ENCODE measurements at regions not wholly inside any gene's neighbourhood (a gene's known extent, or its start where the extent isn't known, plus 50 kb on each side); places are given as distances from the start of the nearest gene placed in this dataset.

DNA sequence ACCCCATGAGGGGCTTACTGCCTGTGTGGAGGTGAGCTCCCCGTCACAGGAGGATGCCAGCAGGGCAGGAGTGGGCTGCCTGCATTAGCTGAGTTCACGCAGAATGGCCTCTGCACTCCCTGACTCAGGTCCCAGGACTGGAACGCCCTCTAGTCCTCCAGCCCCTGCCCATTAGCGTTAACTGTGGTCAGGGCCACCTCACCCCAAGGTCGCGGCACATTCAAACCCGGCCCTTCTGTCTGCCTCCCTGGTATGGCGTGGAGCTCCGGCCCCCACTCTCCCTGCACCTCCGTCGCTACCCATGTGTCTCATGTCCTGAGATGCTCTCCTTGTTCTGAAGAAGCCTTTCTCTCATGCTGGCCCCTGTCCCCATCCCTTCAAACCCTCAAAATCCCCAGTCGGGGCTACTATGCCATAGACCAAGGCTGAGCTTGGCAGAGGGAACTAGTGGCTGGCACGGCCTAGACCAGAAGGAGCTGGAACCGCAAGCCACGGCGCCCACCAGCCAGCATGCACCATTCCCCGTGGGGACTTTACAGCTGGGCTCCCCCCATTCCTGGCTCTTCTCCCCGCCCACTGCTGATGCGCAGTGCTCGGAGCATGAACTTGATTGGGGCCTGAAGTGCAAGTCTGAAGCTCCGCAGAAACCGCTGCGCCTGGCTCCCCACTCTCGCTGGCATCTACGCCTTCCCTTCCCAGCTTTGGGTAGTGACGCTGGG lies 79.5 kb upstream of the RTL6 start:
- Histone ChIP-seq H3K4me1 (ENCODE audit: control insufficient read depth, insufficient read depth, low read length) (no peaks in the 10 kb centered on the region), H3K27ac (ENCODE audit: control insufficient read depth, insufficient read depth) (no peak overlapping the region), H3K9me3 (replicated peaks; ENCODE audit: control insufficient read depth, insufficient read depth, low read length) (no peaks in the 10 kb centered on the region), H2AFZ (ENCODE audit: control insufficient read depth, low read depth, low read length) (no peak overlapping the region), H3K4me2 (ENCODE audit: control insufficient read depth, insufficient read depth) (no peak overlapping the region), H4K20me1 (ENCODE audit: control insufficient read depth, insufficient read depth) (no peaks in the 10 kb centered on the region; the same call in 1 of the 2 replicates), H3K9ac (ENCODE audit: control insufficient read depth, insufficient read depth, low read length) (no peak overlapping the region), H3K27me3 (replicated peaks in 1 of 2; ENCODE audit: control insufficient read depth in 2 of 2, insufficient read depth in 2 of 2, low read length in 1 of 2) (no peaks in the 10 kb centered on the region; a peak in 3 of 4 replicates), H3K79me2 (ENCODE audit: control insufficient read depth, insufficient read depth, low read length) (no peaks in the 10 kb centered on the region), H3K36me3 (ENCODE audit: control insufficient read depth in 2 of 2, insufficient read depth in 2 of 2, low read length in 1 of 2) (no peaks in the 10 kb centered on the region), H3K4me3 (no peak overlapping the region)
- 39% methylated on average over 26 of the region's 26 CpGs for WGBS (ENCODE audit: insufficient coverage, insufficient replicate concordance, low lambda C conversion rate, missing lambda C conversion rate)
- DNase-seq (ENCODE audit: low read depth, low spot score) (no peak), FAIRE-seq (no peak), ATAC-seq (no peak)
- ChIA-PET CTCF (interaction anchor here (1.2 kb wide), 1 partner anchor 9 kb away, joined by 3 read pairs; no protein-coding TSS in a partner anchor), SMC1A (ENCODE audit: uncharacterized antibody, unreplicated experiment) (interaction anchor here (1.6 kb wide), 1 partner anchor 10 kb away, joined by 3 read pairs; no protein-coding TSS in a partner anchor), RAD21 (ENCODE audit: unreplicated experiment) (no interaction called here), POLR2A (no interaction called here)
- no TSS peak for BruUV-seq (replicated peaks)
- intact Hi-C loops (cut with micrococcal nuclease; ENCODE audit: unreplicated experiment): no loop called here
- in situ Hi-C loops (cut with MboI): no loop called here
- TF ChIP-seq, protein P1, sequence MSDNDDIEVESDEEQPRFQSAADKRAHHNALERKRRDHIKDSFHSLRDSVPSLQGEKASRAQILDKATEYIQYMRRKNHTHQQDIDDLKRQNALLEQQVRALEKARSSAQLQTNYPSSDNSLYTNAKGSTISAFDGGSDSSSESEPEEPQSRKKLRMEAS (IDR thresholded peaks at IDR 0.05; ENCODE audit: low read depth, low read length): no peak
- TF ChIP-seq, protein P2, sequence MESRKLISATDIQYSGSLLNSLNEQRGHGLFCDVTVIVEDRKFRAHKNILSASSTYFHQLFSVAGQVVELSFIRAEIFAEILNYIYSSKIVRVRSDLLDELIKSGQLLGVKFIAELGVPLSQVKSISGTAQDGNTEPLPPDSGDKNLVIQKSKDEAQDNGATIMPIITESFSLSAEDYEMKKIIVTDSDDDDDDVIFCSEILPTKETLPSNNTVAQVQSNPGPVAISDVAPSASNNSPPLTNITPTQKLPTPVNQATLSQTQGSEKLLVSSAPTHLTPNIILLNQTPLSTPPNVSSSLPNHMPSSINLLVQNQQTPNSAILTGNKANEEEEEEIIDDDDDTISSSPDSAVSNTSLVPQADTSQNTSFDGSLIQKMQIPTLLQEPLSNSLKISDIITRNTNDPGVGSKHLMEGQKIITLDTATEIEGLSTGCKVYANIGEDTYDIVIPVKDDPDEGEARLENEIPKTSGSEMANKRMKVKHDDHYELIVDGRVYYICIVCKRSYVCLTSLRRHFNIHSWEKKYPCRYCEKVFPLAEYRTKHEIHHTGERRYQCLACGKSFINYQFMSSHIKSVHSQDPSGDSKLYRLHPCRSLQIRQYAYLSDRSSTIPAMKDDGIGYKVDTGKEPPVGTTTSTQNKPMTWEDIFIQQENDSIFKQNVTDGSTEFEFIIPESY (IDR thresholded peaks at IDR 0.05): no peak
- TF ChIP-seq SIX5 (IDR thresholded peaks at IDR 0.05; ENCODE audit: low read depth, low read length, severe bottlenecking) (no peak), HDAC2 (IDR thresholded peaks at IDR 0.05) (no peak), KDM1A (IDR thresholded peaks at IDR 0.05; ENCODE audit: borderline replicate concordance) (no peak), SP1 (IDR thresholded peaks at IDR 0.05; ENCODE audit: low read depth, low read length) (no peak), HDGF (IDR thresholded peaks at IDR 0.05) (no peak), ASH2L (IDR thresholded peaks at IDR 0.05; ENCODE audit: borderline replicate concordance, low read depth) (no peak), ATF7 (IDR thresholded peaks at IDR 0.05; ENCODE audit: low read depth) (no peak), PML (IDR thresholded peaks at IDR 0.05; ENCODE audit: low read length) (no peak), CBX3 (IDR thresholded peaks at IDR 0.05; ENCODE audit: borderline replicate concordance, low read depth) (no peak), TBL1XR1 (IDR thresholded peaks at IDR 0.05; ENCODE audit: low read depth, low read length) (no peak), NFXL1 (IDR thresholded peaks at IDR 0.05; ENCODE audit: borderline replicate concordance) (no peak), POU2F2 (IDR thresholded peaks at IDR 0.05; ENCODE audit: borderline replicate concordance, low read depth, low read length) (no peak), SREBF1 (IDR thresholded peaks at IDR 0.05; ENCODE audit: low read length) (no peak), NR2F1 (conservative IDR thresholded peaks at IDR 0.05) (no peak), NBN (IDR thresholded peaks at IDR 0.05) (no peak)
- TF ChIP-seq, protein P3, sequence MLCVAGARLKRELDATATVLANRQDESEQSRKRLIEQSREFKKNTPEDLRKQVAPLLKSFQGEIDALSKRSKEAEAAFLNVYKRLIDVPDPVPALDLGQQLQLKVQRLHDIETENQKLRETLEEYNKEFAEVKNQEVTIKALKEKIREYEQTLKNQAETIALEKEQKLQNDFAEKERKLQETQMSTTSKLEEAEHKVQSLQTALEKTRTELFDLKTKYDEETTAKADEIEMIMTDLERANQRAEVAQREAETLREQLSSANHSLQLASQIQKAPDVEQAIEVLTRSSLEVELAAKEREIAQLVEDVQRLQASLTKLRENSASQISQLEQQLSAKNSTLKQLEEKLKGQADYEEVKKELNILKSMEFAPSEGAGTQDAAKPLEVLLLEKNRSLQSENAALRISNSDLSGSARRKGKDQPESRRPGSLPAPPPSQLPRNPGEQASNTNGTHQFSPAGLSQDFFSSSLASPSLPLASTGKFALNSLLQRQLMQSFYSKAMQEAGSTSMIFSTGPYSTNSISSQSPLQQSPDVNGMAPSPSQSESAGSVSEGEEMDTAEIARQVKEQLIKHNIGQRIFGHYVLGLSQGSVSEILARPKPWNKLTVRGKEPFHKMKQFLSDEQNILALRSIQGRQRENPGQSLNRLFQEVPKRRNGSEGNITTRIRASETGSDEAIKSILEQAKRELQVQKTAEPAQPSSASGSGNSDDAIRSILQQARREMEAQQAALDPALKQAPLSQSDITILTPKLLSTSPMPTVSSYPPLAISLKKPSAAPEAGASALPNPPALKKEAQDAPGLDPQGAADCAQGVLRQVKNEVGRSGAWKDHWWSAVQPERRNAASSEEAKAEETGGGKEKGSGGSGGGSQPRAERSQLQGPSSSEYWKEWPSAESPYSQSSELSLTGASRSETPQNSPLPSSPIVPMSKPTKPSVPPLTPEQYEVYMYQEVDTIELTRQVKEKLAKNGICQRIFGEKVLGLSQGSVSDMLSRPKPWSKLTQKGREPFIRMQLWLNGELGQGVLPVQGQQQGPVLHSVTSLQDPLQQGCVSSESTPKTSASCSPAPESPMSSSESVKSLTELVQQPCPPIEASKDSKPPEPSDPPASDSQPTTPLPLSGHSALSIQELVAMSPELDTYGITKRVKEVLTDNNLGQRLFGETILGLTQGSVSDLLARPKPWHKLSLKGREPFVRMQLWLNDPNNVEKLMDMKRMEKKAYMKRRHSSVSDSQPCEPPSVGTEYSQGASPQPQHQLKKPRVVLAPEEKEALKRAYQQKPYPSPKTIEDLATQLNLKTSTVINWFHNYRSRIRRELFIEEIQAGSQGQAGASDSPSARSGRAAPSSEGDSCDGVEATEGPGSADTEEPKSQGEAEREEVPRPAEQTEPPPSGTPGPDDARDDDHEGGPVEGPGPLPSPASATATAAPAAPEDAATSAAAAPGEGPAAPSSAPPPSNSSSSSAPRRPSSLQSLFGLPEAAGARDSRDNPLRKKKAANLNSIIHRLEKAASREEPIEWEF (IDR thresholded peaks at IDR 0.05; ENCODE audit: insufficient replicate concordance, low read depth, low read length): no peak
